Activated T-helper 2 cell treated with anti-CD3 and anti-CD28 coated beads, Interferon-gamma antibody, Interleukin-2, Interleukin-4, amounts not matched to agents 10 μg/mL and 5 μg/mL and 100 μg/mL, durations not matched to agents 14 hours and 24 hours and 36 hours (primary cell): ENCODE measurements at regions not wholly inside any gene's neighbourhood (a gene's known extent, or its start where the extent isn't known, plus 50 kb on each side); places are given as distances from the start of the nearest gene placed in this dataset.
"Not testable (repeated sequence)": the region's sequence is repeated elsewhere in the genome, so short reads cannot be mapped to it uniquely, and the experiment has no call there.

Experiments
- DNase-seq: peaks from one replicate; pipeline ENCODE4 v3.0.0; 2021; ENCODE audit warnings: low spot score
- H3K27ac Mint-ChIP-seq: one replicate; pipeline ENCODE4 v1.8.0; 2021; ENCODE audit warnings: mixed read lengths
- H3K27me3 Mint-ChIP-seq: one replicate; pipeline ENCODE4 v1.8.0; 2021; ENCODE audit warnings: low read depth, mixed read lengths
- H3K36me3 Mint-ChIP-seq: one replicate; pipeline ENCODE4 v1.8.0; 2021; ENCODE audit warnings: low read depth, mixed read lengths
- H3K4me1 Mint-ChIP-seq: one replicate; pipeline ENCODE4 v1.8.0; 2021; ENCODE audit warnings: low read depth, mixed read lengths
- H3K4me3 Mint-ChIP-seq: one replicate; pipeline ENCODE4 v1.8.0; 2021; ENCODE audit warnings: low read depth, mild to moderate bottlenecking, moderate library complexity, mixed read lengths
- H3K9me3 Mint-ChIP-seq: one replicate; pipeline ENCODE4 v1.8.0; 2021; ENCODE audit warnings: mixed read lengths
- intact Hi-C: fragments of 100-400 bp; cut with micrococcal nuclease; formaldehyde crosslinking; loops from one replicate; pipeline ENCODE4 v1.15.1; 2023

- DNase-seq, result no peak
- H3K27ac Mint-ChIP-seq, result no peak overlapping the region
- no peak overlapping the region for H3K4me3 Mint-ChIP-seq
- H3K9me3 Mint-ChIP-seq, result no peaks in the 10 kb centered on the region
- H3K4me1 Mint-ChIP-seq, result no peaks in the 10 kb centered on the region
- H3K27me3 Mint-ChIP-seq, result no peaks in the 10 kb centered on the region
- intact Hi-C loops, result no loop called here
- no peaks in the 10 kb centered on the region for H3K36me3 Mint-ChIP-seq
Measured at GRCh38 chr5:99368726-99369125, 439.9 kb upstream of the CHD1 start.

GRCh38 chr5:99355881-99356280, 427.1 kb upstream of the CHD1 start:
- intact Hi-C loops, result no loop called here
- no peaks in the 10 kb centered on the region for H3K4me1 Mint-ChIP-seq
- H3K27me3 Mint-ChIP-seq, result no peaks in the 10 kb centered on the region
- H3K36me3 Mint-ChIP-seq, result no peaks in the 10 kb centered on the region
- DNase-seq, result no peak
- peaks cover 13% of the 10 kb centered on the region for H3K9me3 Mint-ChIP-seq
- H3K27ac Mint-ChIP-seq, result no peak overlapping the region
- no peak overlapping the region for H3K4me3 Mint-ChIP-seq

DNA sequence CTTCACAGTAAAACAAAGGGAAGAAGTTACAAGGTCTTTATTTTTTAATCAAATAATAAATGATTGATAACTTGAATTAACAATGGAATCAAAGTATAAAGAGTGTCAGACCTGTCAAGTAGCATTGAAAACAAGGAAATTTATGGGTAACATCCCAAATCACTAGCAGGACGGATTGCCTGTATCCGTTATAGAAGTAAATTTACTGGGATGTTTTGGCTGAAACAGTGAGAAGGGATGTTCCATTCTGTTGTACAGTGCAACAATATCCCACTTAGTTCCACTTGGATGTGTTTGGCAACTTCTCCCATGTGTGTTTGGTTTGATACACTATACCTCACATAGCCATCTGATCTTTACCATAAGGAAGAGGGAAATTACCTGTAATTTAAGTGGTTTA, 421.0 kb upstream of the CHD1 start:
- Mint-ChIP-seq H3K27me3 (no peaks in the 10 kb centered on the region), H3K4me3 (no peak overlapping the region), H3K27ac (no peak overlapping the region), H3K4me1 (no peaks in the 10 kb centered on the region), H3K9me3 (peaks cover 5% of the 10 kb centered on the region), H3K36me3 (no peaks in the 10 kb centered on the region)
- DNase-seq, result no peak
- intact Hi-C loops, result no loop called here

GRCh38 chr5:99348597-99348996, 419.8 kb upstream of the CHD1 start:
- H3K4me1 Mint-ChIP-seq, result no peaks in the 10 kb centered on the region
- H3K27ac Mint-ChIP-seq, result no peak overlapping the region

GRCh38 chr5:99339758-99340157, 411.0 kb upstream of the CHD1 start:
- H3K4me1 Mint-ChIP-seq, H3K9me3 Mint-ChIP-seq, DNase-seq, H3K27ac Mint-ChIP-seq, H3K4me3 Mint-ChIP-seq, intact Hi-C loops, H3K27me3 Mint-ChIP-seq, H3K36me3 Mint-ChIP-seq: not testable (repeated sequence)

More at GRCh38 chr5:99348597-99348996, 419.8 kb upstream of the CHD1 start:
- no peak for DNase-seq
- intact Hi-C loops, result no loop called here
- H3K36me3 Mint-ChIP-seq, result no peaks in the 10 kb centered on the region
- H3K27me3 Mint-ChIP-seq, result no peaks in the 10 kb centered on the region
- H3K9me3 Mint-ChIP-seq, result no peaks in the 10 kb centered on the region
- H3K4me3 Mint-ChIP-seq, result no peak overlapping the region

- H3K27ac Mint-ChIP-seq, result no peak overlapping the region
- intact Hi-C loops, result no loop called here
- H3K36me3 Mint-ChIP-seq, result no peaks in the 10 kb centered on the region
- peaks cover 10% of the 10 kb centered on the region for H3K9me3 Mint-ChIP-seq
- no peak for DNase-seq
- H3K4me1 Mint-ChIP-seq, result no peaks in the 10 kb centered on the region
- H3K27me3 Mint-ChIP-seq, result no peaks in the 10 kb centered on the region
- no peak overlapping the region for H3K4me3 Mint-ChIP-seq
Measured at GRCh38 chr5:99334936-99335335, 406.1 kb upstream of the CHD1 start.

DNA sequence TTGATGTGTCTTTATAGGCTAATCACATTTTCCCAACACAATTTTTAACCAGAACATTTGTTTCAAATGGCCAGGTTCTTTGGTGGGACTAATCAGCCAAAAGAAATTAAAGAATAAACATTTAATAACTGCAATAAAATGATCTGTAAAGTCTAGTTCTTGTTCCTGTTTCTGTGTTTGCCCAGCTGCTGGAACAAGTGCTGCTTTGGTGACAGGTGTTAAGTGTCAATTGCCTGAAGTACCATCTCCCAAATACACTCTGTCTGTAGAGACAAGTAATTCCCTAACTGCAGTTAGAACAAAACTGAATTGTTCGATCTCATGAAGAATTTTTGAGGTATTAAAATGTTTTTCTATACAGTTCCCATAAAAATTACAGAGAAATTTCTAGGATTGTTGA, 402.3 kb upstream of the CHD1 start:
- Mint-ChIP-seq H3K4me1 (no peaks in the 10 kb centered on the region), H3K27ac (no peak overlapping the region), H3K4me3 (no peak overlapping the region), H3K36me3 (no peaks in the 10 kb centered on the region), H3K27me3 (no peaks in the 10 kb centered on the region), H3K9me3 (peaks cover 4% of the 10 kb centered on the region)
- DNase-seq, result no peak
- intact Hi-C loops, result no loop called here

GRCh38 chr5:99320436-99320835, 391.6 kb upstream of the CHD1 start:
- Mint-ChIP-seq H3K9me3 (no peaks in the 10 kb centered on the region), H3K27ac (no peak overlapping the region), H3K4me3 (no peak overlapping the region), H3K36me3 (no peaks in the 10 kb centered on the region), H3K27me3 (no peaks in the 10 kb centered on the region), H3K4me1 (no peaks in the 10 kb centered on the region)
- DNase-seq, result no peak
- intact Hi-C loops, result no loop called here

- H3K4me3 Mint-ChIP-seq, result no peak overlapping the region
- no peak for DNase-seq
- H3K4me1 Mint-ChIP-seq, result no peaks in the 10 kb centered on the region
- H3K27ac Mint-ChIP-seq, result no peak overlapping the region
- no peaks in the 10 kb centered on the region for H3K9me3 Mint-ChIP-seq
- intact Hi-C loops, result no loop called here
- no peaks in the 10 kb centered on the region for H3K27me3 Mint-ChIP-seq
- H3K36me3 Mint-ChIP-seq, result no peaks in the 10 kb centered on the region
Measured at GRCh38 chr5:99317136-99317535, 388.3 kb upstream of the CHD1 start.

DNA sequence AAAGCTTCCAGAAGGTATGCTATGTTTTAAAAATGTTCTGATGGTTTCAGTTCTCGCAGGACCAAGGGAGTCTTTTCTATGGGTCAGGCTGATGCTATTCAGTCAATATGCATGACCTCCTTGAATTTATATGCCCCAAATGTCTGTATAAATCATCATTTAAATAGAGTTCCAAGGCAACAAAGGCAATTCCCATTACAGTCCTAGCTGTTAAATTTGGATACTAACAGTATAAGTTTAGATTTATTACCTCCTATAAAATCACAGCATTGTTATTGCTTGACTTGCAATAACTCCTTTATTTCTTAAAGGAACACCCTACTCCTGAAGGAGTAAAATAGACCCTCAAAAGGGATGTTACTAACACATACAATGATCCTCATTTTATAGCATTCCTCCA, 387.7 kb upstream of the CHD1 start:
- no peaks in the 10 kb centered on the region for H3K9me3 Mint-ChIP-seq
- H3K27ac Mint-ChIP-seq, result no peak overlapping the region
- no peak overlapping the region for H3K4me3 Mint-ChIP-seq
- no peaks in the 10 kb centered on the region for H3K36me3 Mint-ChIP-seq
- intact Hi-C loops, result no loop called here
- H3K27me3 Mint-ChIP-seq, result no peaks in the 10 kb centered on the region
- H3K4me1 Mint-ChIP-seq, result no peaks in the 10 kb centered on the region
- DNase-seq, result no peak

DNA sequence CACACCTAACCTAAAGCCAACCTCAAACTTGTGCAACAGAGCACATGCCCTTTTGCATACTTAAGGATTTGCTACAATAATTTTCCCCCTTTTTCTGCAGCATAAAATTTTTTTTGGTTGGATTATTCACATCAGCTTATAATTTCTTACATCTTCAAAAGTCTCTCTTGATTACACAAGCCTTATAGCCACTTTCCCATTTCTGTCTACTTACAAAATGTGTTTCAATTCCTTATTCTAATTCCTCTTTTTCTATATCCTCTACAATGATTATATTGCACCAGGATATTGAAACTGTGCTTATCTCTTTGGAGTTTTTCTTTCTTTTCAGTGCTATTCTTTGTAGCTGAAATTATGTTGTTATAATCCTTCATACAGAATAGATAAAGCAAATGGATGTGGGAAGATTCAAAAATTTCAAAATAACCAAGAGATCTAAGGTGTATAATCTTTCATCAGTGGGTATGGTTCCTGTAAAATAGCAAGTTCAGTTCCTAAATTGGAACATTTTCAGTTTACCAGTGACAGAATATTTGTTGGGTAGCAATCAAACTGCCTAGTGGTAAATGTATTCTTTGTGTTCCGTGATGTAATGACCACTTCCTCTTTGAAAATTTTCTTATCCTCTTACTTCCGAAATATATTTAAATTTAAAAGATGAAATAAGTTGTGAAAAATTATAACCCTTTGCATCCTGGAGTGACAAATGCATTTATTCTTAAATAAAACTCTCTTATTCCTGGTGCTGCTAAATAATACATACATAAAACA, 386.8 kb upstream of the CHD1 start:
- no peak overlapping the region for H3K27ac Mint-ChIP-seq
- H3K27me3 Mint-ChIP-seq, result no peaks in the 10 kb centered on the region
- H3K9me3 Mint-ChIP-seq, result no peaks in the 10 kb centered on the region
- no peak for DNase-seq
- no peaks in the 10 kb centered on the region for H3K4me1 Mint-ChIP-seq
- intact Hi-C loops, result no loop called here
- no peaks in the 10 kb centered on the region for H3K36me3 Mint-ChIP-seq
- H3K4me3 Mint-ChIP-seq, result no peak overlapping the region

DNA sequence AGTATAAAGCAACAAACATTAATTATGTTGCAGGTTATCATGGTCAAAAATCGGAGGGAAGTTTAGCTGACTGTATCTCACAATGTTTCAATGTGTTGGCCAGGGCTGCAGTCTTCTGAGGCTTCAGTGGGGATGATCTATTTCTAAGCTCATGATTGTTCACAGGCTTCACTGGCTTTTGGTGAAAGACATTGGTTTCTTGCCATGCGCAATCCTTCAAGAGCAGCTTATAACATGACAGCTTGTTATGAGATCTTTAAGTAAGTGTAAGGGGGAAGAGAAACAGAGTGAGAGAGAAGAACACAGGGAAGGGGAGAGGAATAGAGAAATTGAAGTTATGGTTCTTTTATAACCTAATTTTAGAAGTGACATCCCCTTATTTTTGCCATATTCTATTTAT, 385.9 kb upstream of the CHD1 start:
- no peak for DNase-seq
- Mint-ChIP-seq H3K4me1 (no peaks in the 10 kb centered on the region), H3K27me3 (no peaks in the 10 kb centered on the region), H3K9me3 (no peaks in the 10 kb centered on the region), H3K4me3 (no peak overlapping the region), H3K27ac (no peak overlapping the region), H3K36me3 (no peaks in the 10 kb centered on the region)
- intact Hi-C loops, result no loop called here

DNA sequence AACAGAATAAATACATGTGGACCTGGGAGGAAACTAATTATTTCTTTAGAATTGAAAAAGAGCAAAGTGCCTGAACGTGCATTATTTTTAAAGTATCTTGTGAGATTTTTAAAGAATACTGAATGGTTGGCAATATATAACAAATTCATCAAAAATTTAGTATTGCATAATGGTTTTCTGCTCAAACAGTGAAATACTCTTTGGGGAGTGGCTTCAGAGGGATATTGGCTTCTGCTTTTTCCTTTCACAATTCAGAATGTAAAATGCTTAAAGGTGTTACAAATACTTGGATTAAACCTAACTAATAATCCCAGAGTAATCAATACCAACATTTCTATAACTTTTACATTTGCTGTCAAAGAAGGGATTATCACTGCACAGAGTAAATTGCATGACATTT, 379.3 kb upstream of the CHD1 start:
- Mint-ChIP-seq H3K27me3 (no peaks in the 10 kb centered on the region), H3K27ac (no peak overlapping the region), H3K9me3 (no peaks in the 10 kb centered on the region), H3K36me3 (no peaks in the 10 kb centered on the region), H3K4me1 (no peaks in the 10 kb centered on the region), H3K4me3 (no peak overlapping the region)
- intact Hi-C loops, result no loop called here
- DNase-seq, result no peak

DNA sequence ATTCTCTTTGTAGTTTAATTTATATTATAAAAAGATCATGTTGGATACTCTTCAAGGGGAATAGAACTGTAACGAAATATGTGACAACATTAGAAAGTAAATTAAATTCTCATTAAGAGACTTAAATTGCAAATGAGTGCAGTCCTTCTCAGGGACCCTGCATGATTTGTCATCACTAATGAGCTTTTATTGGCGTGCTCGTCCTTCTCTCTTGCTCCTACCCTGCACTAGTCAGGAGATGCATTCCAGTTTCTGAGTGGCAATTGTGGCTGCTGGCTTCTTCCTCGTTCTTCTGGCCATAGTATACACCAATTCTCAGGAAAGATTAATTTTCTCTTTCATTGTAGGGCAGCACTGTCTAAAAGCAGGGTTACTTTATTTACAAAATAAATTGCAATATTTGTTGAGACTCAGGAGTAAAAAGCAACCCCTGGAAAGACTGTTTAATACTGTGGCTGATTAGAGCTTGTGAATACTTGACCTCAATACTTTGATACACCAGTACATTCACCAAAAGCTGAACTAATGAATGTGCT, 376.3 kb upstream of the CHD1 start:
- H3K9me3 Mint-ChIP-seq, result no peaks in the 10 kb centered on the region
- no peaks in the 10 kb centered on the region for H3K36me3 Mint-ChIP-seq
- no peak overlapping the region for H3K4me3 Mint-ChIP-seq
- intact Hi-C loops, result no loop called here
- DNase-seq, result no peak
- no peaks in the 10 kb centered on the region for H3K4me1 Mint-ChIP-seq
- H3K27me3 Mint-ChIP-seq, result no peaks in the 10 kb centered on the region
- H3K27ac Mint-ChIP-seq, result no peak overlapping the region
